Smooth muscle cell (in vitro differentiated cells): ENCODE measurements at regions not wholly inside any gene's neighbourhood (a gene's known extent, or its start where the extent isn't known, plus 50 kb on each side); places are given as distances from the start of the nearest gene placed in this dataset.

ENCODE experiments used
- DNase-seq: peaks from one replicate; lab custom pipeline; 2025; ENCODE audit not compliant: unreplicated experiment; lab: John Stamatoyannopoulos, UW
- H2AFZ ChIP-seq: fragments of 200-600 bp; sonication (generic); 2 replicates; pipeline ENCODE4 v1.6.0; 2016; ENCODE audit warnings: antibody characterized with exemption, low read depth, mild to moderate bottlenecking
- H3F3A ChIP-seq: fragments of 200-600 bp; sonication (generic); 2 replicates; pipeline ENCODE4 v1.6.0; 2017; ENCODE audit warnings: antibody characterized with exemption, low read depth
- H3K27ac ChIP-seq: fragments of 200-600 bp; sonication (generic); 2 replicates; pipeline ENCODE4 v1.5.1; 2016; ENCODE audit warnings: low read depth, mild to moderate bottlenecking
- H3K27me3 ChIP-seq: fragments of 200-600 bp; sonication (generic); 2 replicates; pipeline ENCODE4 v1.6.1; 2016; ENCODE audit warnings: low read depth, mild to moderate bottlenecking
- H3K36me3 ChIP-seq: fragments of 200-600 bp; sonication (generic); 2 replicates; pipeline ENCODE4 v1.5.1; 2016; ENCODE audit warnings: low read depth
- H3K4me1 ChIP-seq: fragments of 200-600 bp; sonication (generic); 2 replicates; pipeline ENCODE4 v1.5.1; 2016; ENCODE audit warnings: low read depth
- H3K4me2 ChIP-seq: fragments of 200-600 bp; sonication (generic); 2 replicates; pipeline ENCODE4 v1.6.0; 2016; ENCODE audit warnings: mild to moderate bottlenecking
- H3K4me3 ChIP-seq: fragments of 200-600 bp; sonication (generic); 2 replicates; pipeline ENCODE4 v1.5.1; 2016; ENCODE audit warnings: mild to moderate bottlenecking
- H3K79me2 ChIP-seq: fragments of 200-600 bp; sonication (generic); 2 replicates; pipeline ENCODE4 v1.6.0; 2016; ENCODE audit warnings: low read depth, mild to moderate bottlenecking
- H3K9ac ChIP-seq: fragments of 200-600 bp; sonication (generic); 2 replicates; pipeline ENCODE4 v1.6.0; 2016; ENCODE audit warnings: low read depth
- H3K9me3 ChIP-seq: fragments of 200-600 bp; sonication (generic); replicated peaks from 2 replicates; pipeline ENCODE4 v1.5.1; 2016; ENCODE audit warnings: low read depth
- H4K20me1 ChIP-seq: fragments of 200-600 bp; sonication (generic); 2 replicates; pipeline ENCODE4 v1.6.0; 2016; ENCODE audit warnings: low read depth
- WGBS: methylation state at CpG from one replicate; pipeline ENCODE4 v1.1.7; 2016; ENCODE audit warnings: low lambda C conversion rate; 5-methylcytosine and 5-hydroxymethylcytosine counted together
- TF ChIP-seq, protein P1 (sequence below): fragments of 200-600 bp; sonication (generic); IDR thresholded peaks from 2 replicates; pipeline ENCODE4 v1.5.1; 2017; ENCODE audit warnings: borderline replicate concordance, mild to moderate bottlenecking, antibody characterized with exemption; ENCODE audit not compliant: insufficient read depth, poor library complexity, severe bottlenecking

DNA sequence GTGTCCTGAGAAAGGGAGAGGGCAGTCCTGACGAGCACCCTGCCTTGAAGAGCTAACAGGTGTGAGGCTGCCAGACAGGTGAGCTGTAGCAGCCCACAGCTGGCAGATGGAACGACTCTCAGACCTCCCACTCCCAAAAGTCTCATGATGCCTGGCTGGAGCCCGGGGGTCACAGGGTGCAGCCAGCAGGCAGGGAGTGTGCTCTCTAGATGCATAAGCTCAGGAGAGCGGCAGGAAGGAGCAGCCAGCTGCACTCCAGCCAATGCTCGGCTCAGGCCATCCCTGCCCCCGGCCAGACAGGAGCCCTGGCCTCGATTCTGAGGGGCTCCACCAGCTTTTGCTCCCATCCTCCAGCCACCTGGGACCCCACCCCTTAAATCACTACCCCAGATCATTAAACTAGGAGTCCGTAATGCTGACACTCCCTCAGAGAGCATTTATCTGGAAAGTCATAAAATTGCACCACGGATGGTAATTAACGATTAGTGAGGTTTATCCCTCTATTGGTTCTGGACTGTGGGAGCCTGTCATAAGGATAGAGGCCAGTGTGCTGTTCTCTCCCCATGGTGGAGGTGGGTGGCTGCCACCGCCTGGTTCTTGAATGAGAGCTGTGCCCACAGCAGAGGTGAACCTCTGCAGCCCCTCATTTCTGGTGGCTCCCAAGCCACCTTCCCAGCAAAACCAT lies 63.5 kb upstream of the ZMIZ1 start:
- Histone ChIP-seq H3K4me3 (no peak overlapping the region), H2AFZ (no peak overlapping the region), H3K9ac (no peak overlapping the region), H3K4me2 (no peak overlapping the region), H3K9me3 (no peaks in the 10 kb centered on the region), H3K79me2 (no peaks in the 10 kb centered on the region), H3K27me3 (no peaks in the 10 kb centered on the region), H3K4me1 (no peaks in the 10 kb centered on the region), H3F3A (peaks cover 4% of the 10 kb centered on the region), H3K27ac (no peak overlapping the region), H3K36me3 (no peaks in the 10 kb centered on the region), H4K20me1 (no peaks in the 10 kb centered on the region)
- WGBS = 76% methylated on average over 11 of the region's 11 CpGs
- DNase-seq = no peak
- TF ChIP-seq, protein P1, sequence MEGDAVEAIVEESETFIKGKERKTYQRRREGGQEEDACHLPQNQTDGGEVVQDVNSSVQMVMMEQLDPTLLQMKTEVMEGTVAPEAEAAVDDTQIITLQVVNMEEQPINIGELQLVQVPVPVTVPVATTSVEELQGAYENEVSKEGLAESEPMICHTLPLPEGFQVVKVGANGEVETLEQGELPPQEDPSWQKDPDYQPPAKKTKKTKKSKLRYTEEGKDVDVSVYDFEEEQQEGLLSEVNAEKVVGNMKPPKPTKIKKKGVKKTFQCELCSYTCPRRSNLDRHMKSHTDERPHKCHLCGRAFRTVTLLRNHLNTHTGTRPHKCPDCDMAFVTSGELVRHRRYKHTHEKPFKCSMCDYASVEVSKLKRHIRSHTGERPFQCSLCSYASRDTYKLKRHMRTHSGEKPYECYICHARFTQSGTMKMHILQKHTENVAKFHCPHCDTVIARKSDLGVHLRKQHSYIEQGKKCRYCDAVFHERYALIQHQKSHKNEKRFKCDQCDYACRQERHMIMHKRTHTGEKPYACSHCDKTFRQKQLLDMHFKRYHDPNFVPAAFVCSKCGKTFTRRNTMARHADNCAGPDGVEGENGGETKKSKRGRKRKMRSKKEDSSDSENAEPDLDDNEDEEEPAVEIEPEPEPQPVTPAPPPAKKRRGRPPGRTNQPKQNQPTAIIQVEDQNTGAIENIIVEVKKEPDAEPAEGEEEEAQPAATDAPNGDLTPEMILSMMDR = no peak

DNA sequence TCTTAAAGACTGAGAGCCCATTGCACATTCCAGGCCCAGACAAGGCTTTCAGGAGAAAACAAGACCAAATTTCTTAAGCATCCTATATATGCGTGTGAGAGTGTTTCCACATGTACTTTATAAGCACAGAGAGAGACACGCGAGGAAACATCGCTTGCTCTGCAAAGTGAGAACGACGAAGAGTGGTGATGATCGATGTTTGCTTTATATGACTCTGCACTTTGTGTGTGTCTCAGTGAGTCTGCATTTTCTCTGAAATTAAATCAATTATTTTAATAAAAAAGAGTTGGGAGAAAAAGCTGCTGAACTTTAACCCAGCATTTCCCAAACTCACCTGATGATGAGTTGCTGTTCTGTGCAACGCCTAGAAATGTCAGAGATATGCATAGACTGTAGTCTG lies 61.7 kb upstream of the ZMIZ1 start:
- Histone ChIP-seq H2AFZ (no peak overlapping the region), H3F3A (peaks cover 4% of the 10 kb centered on the region), H3K9ac (no peak overlapping the region), H3K27me3 (no peaks in the 10 kb centered on the region), H3K4me3 (no peak overlapping the region), H3K27ac (no peak overlapping the region), H4K20me1 (no peaks in the 10 kb centered on the region), H3K4me2 (no peak overlapping the region), H3K36me3 (no peaks in the 10 kb centered on the region), H3K79me2 (no peaks in the 10 kb centered on the region), H3K9me3 (no peaks in the 10 kb centered on the region), H3K4me1 (no peaks in the 10 kb centered on the region)
- DNase-seq = no peak
- TF ChIP-seq, protein P1 = no peak
- WGBS = 96% methylated on average over 8 of the region's 8 CpGs

GRCh38 chr10:79007421-79008319 lies 61.1 kb upstream of the ZMIZ1 start:
- no peaks in the 10 kb centered on the region for H3K36me3 ChIP-seq
- H3K27me3 ChIP-seq = no peaks in the 10 kb centered on the region
- no peak overlapping the region for H3K4me2 ChIP-seq
- H3K27ac ChIP-seq = no peak overlapping the region
- no peak overlapping the region for H3K9ac ChIP-seq
- 80% methylated on average over 5 of the region's 5 CpGs for WGBS
- no peaks in the 10 kb centered on the region for H4K20me1 ChIP-seq
- H2AFZ ChIP-seq = no peak overlapping the region
- TF ChIP-seq, protein P1 = no peak
- no peak for DNase-seq
- no peaks in the 10 kb centered on the region for H3K9me3 ChIP-seq
- H3K4me1 ChIP-seq = no peaks in the 10 kb centered on the region
- no peaks in the 10 kb centered on the region for H3K79me2 ChIP-seq
- H3K4me3 ChIP-seq = no peak overlapping the region
- H3F3A ChIP-seq = peaks cover 4% of the 10 kb centered on the region
